GM18861 (cell line): ENCODE measurements at regions not wholly inside any gene's neighbourhood (a gene's known extent, or its start where the extent isn't known, plus 50 kb on each side); places are given as distances from the start of the nearest gene placed in this dataset.

Experiments
- ATAC-seq: cut with Tn5 transposase; IDR thresholded peaks from one replicate; pipeline ENCODE4 v1.9.1; 2021; ENCODE audit not compliant: unreplicated experiment

- no peak for ATAC-seq
These were observed 159.8 kb downstream of the SETD4 start for GRCh38 chr21:35900539-35900938.

- ATAC-seq, result no peak
These were observed 164.3 kb downstream of the SETD4 start for GRCh38 chr21:35896060-35896459.

- ATAC-seq, result no peak
These were observed 164.7 kb downstream of the SETD4 start for GRCh38 chr21:35895598-35895997.

- ATAC-seq, result no peak
These were observed 167.2 kb downstream of the SETD4 start for GRCh38 chr21:35893156-35893555.

- no peak for ATAC-seq
These were observed 173.4 kb downstream of the SETD4 start for GRCh38 chr21:35886887-35887286.

GRCh38 chr21:35885942-35886541, 174.3 kb downstream of the SETD4 start:
- ATAC-seq, result no peak

- ATAC-seq, result no peak
These were observed 177.5 kb downstream of the SETD4 start for GRCh38 chr21:35882791-35883240.

GRCh38 chr21:35873441-35873840, 186.9 kb downstream of the SETD4 start:
- no peak for ATAC-seq

GRCh38 chr21:35871906-35872305, 188.4 kb downstream of the SETD4 start:
- no peak for ATAC-seq

GRCh38 chr21:35868869-35869223, 191.5 kb downstream of the SETD4 start:
- ATAC-seq, result no peak

GRCh38 chr21:35868005-35868868, 192.1 kb downstream of the SETD4 start:
- no peak for ATAC-seq

- ATAC-seq, result no peak
These were observed 196.3 kb downstream of the SETD4 start for GRCh38 chr21:35864039-35864438.

- ATAC-seq, result no peak
These were observed 197.4 kb downstream of the SETD4 start for GRCh38 chr21:35862969-35863368.

- ATAC-seq, result no peak
These were observed 198.7 kb downstream of the SETD4 start for GRCh38 chr21:35861661-35862060.

GRCh38 chr21:35860189-35860869, 200.0 kb downstream of the SETD4 start:
- no peak for ATAC-seq

- no peak for ATAC-seq
These were observed 200.6 kb downstream of the SETD4 start for GRCh38 chr21:35859677-35860076.

- ATAC-seq, result no peak
These were observed 203.2 kb downstream of the SETD4 start for GRCh38 chr21:35857095-35857494.

- ATAC-seq, result no peak
These were observed 204.8 kb downstream of the SETD4 start for GRCh38 chr21:35855484-35855883.

- no peak for ATAC-seq
These were observed 206.0 kb downstream of the SETD4 start for GRCh38 chr21:35854281-35854680.

- no peak for ATAC-seq
These were observed 206.7 kb downstream of the SETD4 start for GRCh38 chr21:35853321-35854239.

- no peak for ATAC-seq
These were observed 207.5 kb downstream of the SETD4 start for GRCh38 chr21:35852820-35853219.
